Neural cell (in vitro differentiated cells): ENCODE measurements at regions not wholly inside any gene's neighbourhood (a gene's known extent, or its start where the extent isn't known, plus 50 kb on each side); places are given as distances from the start of the nearest gene placed in this dataset.

Experiments
- H2AFZ ChIP-seq: fragments of 200-600, 300-800 bp; sonication (generic), shearing (Covaris generic); 2 replicates; pipeline ENCODE4 v1.6.0; 2014; ENCODE audit warnings: low read depth, mild to moderate bottlenecking, antibody characterized with exemption, low read length, moderate library complexity
- H3F3A ChIP-seq: fragments of 200-600 bp; shearing (Covaris generic); 2 replicates; pipeline ENCODE4 v1.6.1; 2016; ENCODE audit warnings: mild to moderate bottlenecking, moderate library complexity, mixed read lengths, antibody characterized with exemption, low read length; ENCODE audit not compliant: insufficient read depth, poor library complexity, severe bottlenecking
- H3K27ac ChIP-seq: fragments of 200-600, 300-800 bp; sonication (generic), shearing (Covaris generic); 2 replicates; pipeline ENCODE4 v1.5.1; 2014; ENCODE audit warnings: mild to moderate bottlenecking, low read length, moderate library complexity
- H3K27me3 ChIP-seq: fragments of 300-800, 200-600 bp; sonication (generic), shearing (Covaris generic); 2 replicates; pipeline ENCODE4 v1.6.0; 2014; ENCODE audit warnings: mild to moderate bottlenecking, low read depth, low read length, moderate library complexity; ENCODE audit not compliant: insufficient read depth
- H3K36me3 ChIP-seq: fragments of 300-800, 200-600 bp; sonication (generic), shearing (Covaris generic); 2 replicates; pipeline ENCODE4 v1.5.1; 2014; ENCODE audit warnings: mild to moderate bottlenecking, antibody characterized with exemption, low read length, moderate library complexity; ENCODE audit not compliant: insufficient read depth
- H3K4me2 ChIP-seq: fragments of 300-800, 200-600 bp; sonication (generic), shearing (Covaris generic); 2 replicates; pipeline ENCODE4 v1.6.0; 2014; ENCODE audit warnings: mild to moderate bottlenecking, low read length
- H3K4me3 ChIP-seq: fragments of 300-800, 200-600 bp; sonication (generic), shearing (Covaris generic); 2 replicates; pipeline ENCODE4 v1.5.1; 2014; ENCODE audit warnings: mild to moderate bottlenecking, low read length, moderate library complexity
- H3K79me2 ChIP-seq: fragments of 200-600 bp; shearing (Covaris generic); replicated peaks from 2 replicates; pipeline ENCODE4 v1.6.0; 2014; ENCODE audit warnings: mild to moderate bottlenecking, low read length, moderate library complexity; ENCODE audit not compliant: insufficient read depth
- H3K9ac ChIP-seq: fragments of 300-800, 200-600 bp; sonication (generic), shearing (Covaris generic); 2 replicates; pipeline ENCODE4 v1.6.1; 2016; ENCODE audit warnings: mild to moderate bottlenecking, low read length, mixed read lengths
- H3K9me2 ChIP-seq: fragments of 200-600 bp; shearing (Covaris generic); 2 replicates; pipeline ENCODE4 v1.6.1; 2016; ENCODE audit warnings: mild to moderate bottlenecking, low read length, mixed read lengths; ENCODE audit not compliant: insufficient read depth
- H3K9me3 ChIP-seq: fragments of 200-600, 300-800 bp; sonication (generic), shearing (Covaris generic); 2 replicates; pipeline ENCODE4 v1.6.1; 2016; ENCODE audit warnings: mild to moderate bottlenecking, mixed run types, low read length, moderate library complexity, mixed read lengths
- H4K20me1 ChIP-seq: fragments of 200-600 bp; shearing (Covaris generic); 2 replicates; pipeline ENCODE4 v1.6.1; 2016; ENCODE audit warnings: mild to moderate bottlenecking, mixed run types; ENCODE audit not compliant: insufficient read depth
- EP300 ChIP-seq: fragments of 450-650 bp; conservative IDR thresholded peaks from 2 replicates; pipeline ENCODE4 v1.6.1; 2014; ENCODE audit warnings: antibody characterized with exemption, mild to moderate bottlenecking, moderate library complexity; ENCODE audit not compliant: poor library complexity, severe bottlenecking
- EZH2 ChIP-seq: fragments of 200-600, 300-800 bp; shearing (Covaris generic), sonication (generic); IDR thresholded peaks from 2 replicates; pipeline ENCODE4 v1.6.1; 2014; ENCODE audit warnings: antibody characterized with exemption, low read length, borderline replicate concordance, mild to moderate bottlenecking; ENCODE audit not compliant: insufficient read depth, poor library complexity, severe bottlenecking
- MXI1 ChIP-seq: fragments of 450-650 bp; conservative IDR thresholded peaks from 2 replicates; pipeline ENCODE4 v1.6.1; 2014; ENCODE audit warnings: antibody characterized with exemption, mild to moderate bottlenecking; ENCODE audit not compliant: poor library complexity, severe bottlenecking
- POLR2AphosphoS5 ChIP-seq: IDR thresholded peaks from 2 replicates; pipeline ENCODE4 v1.6.1; 2012
- RAD21 ChIP-seq: fragments of 450-650 bp; conservative IDR thresholded peaks from 2 replicates; pipeline ENCODE4 v1.6.1; 2014; ENCODE audit warnings: antibody characterized with exemption, mild to moderate bottlenecking, moderate library complexity
- SMC3 ChIP-seq: fragments of 450-650 bp; conservative IDR thresholded peaks from 2 replicates; pipeline ENCODE4 v1.6.1; 2014; ENCODE audit warnings: antibody characterized with exemption, mild to moderate bottlenecking, moderate library complexity; ENCODE audit not compliant: poor library complexity
- TAF1 ChIP-seq: IDR thresholded peaks from 2 replicates; pipeline ENCODE4 v1.6.1; 2012; ENCODE audit warnings: low read depth
- TF ChIP-seq, protein P1 (sequence below): IDR thresholded peaks from 2 replicates; pipeline ENCODE4 v1.6.1; 2012; ENCODE audit warnings: borderline replicate concordance
- TF ChIP-seq, protein P2 (sequence below): fragments of 450-650 bp; IDR thresholded peaks from 2 replicates; pipeline ENCODE4 v1.5.1; 2014; ENCODE audit warnings: antibody characterized with exemption, mild to moderate bottlenecking, moderate library complexity; ENCODE audit not compliant: poor library complexity, severe bottlenecking

DNA sequence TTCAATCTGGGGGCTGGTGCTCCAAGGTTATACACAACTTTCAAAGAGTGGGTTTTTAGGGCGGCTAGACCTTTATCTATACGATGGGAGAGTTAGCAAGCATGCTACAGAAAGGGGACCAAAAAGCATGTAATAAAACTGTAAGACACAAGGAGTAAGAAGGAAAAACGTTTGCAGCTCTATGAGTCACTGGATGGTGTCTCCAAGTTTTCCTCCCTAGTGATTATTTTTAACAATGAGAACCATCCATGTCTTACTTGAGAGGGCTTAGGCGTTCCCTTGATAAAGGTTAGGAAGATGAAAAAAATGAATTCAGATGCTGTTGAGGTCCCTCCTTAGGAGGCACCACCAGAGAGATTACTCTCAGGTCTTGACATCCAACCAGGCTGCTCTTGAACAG lies 75.9 kb downstream of the HRH4 start:
- Histone ChIP-seq H3K79me2 (no peaks in the 10 kb centered on the region), H3K27ac (no peak overlapping the region), H3K4me2 (no peak overlapping the region), H3K9me2 (no peaks in the 10 kb centered on the region), H4K20me1 (no peaks in the 10 kb centered on the region), H3K9me3 (no peaks in the 10 kb centered on the region), H2AFZ (no peak overlapping the region), H3K36me3 (no peaks in the 10 kb centered on the region), H3K27me3 (no peaks in the 10 kb centered on the region), H3K4me3 (no peak overlapping the region), H3K9ac (no peak overlapping the region), H3F3A (no peaks in the 10 kb centered on the region)
- no peak for TF ChIP-seq EP300
- TF ChIP-seq TAF1, result no peak
- no peak for TF ChIP-seq SMC3
- no peak for TF ChIP-seq MXI1
- no peak for TF ChIP-seq EZH2
- TF ChIP-seq POLR2AphosphoS5, result no peak
- TF ChIP-seq, protein P1, sequence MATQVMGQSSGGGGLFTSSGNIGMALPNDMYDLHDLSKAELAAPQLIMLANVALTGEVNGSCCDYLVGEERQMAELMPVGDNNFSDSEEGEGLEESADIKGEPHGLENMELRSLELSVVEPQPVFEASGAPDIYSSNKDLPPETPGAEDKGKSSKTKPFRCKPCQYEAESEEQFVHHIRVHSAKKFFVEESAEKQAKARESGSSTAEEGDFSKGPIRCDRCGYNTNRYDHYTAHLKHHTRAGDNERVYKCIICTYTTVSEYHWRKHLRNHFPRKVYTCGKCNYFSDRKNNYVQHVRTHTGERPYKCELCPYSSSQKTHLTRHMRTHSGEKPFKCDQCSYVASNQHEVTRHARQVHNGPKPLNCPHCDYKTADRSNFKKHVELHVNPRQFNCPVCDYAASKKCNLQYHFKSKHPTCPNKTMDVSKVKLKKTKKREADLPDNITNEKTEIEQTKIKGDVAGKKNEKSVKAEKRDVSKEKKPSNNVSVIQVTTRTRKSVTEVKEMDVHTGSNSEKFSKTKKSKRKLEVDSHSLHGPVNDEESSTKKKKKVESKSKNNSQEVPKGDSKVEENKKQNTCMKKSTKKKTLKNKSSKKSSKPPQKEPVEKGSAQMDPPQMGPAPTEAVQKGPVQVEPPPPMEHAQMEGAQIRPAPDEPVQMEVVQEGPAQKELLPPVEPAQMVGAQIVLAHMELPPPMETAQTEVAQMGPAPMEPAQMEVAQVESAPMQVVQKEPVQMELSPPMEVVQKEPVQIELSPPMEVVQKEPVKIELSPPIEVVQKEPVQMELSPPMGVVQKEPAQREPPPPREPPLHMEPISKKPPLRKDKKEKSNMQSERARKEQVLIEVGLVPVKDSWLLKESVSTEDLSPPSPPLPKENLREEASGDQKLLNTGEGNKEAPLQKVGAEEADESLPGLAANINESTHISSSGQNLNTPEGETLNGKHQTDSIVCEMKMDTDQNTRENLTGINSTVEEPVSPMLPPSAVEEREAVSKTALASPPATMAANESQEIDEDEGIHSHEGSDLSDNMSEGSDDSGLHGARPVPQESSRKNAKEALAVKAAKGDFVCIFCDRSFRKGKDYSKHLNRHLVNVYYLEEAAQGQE, result no peak
- TF ChIP-seq, protein P2, sequence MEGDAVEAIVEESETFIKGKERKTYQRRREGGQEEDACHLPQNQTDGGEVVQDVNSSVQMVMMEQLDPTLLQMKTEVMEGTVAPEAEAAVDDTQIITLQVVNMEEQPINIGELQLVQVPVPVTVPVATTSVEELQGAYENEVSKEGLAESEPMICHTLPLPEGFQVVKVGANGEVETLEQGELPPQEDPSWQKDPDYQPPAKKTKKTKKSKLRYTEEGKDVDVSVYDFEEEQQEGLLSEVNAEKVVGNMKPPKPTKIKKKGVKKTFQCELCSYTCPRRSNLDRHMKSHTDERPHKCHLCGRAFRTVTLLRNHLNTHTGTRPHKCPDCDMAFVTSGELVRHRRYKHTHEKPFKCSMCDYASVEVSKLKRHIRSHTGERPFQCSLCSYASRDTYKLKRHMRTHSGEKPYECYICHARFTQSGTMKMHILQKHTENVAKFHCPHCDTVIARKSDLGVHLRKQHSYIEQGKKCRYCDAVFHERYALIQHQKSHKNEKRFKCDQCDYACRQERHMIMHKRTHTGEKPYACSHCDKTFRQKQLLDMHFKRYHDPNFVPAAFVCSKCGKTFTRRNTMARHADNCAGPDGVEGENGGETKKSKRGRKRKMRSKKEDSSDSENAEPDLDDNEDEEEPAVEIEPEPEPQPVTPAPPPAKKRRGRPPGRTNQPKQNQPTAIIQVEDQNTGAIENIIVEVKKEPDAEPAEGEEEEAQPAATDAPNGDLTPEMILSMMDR, result no peak
- no peak for TF ChIP-seq RAD21

DNA sequence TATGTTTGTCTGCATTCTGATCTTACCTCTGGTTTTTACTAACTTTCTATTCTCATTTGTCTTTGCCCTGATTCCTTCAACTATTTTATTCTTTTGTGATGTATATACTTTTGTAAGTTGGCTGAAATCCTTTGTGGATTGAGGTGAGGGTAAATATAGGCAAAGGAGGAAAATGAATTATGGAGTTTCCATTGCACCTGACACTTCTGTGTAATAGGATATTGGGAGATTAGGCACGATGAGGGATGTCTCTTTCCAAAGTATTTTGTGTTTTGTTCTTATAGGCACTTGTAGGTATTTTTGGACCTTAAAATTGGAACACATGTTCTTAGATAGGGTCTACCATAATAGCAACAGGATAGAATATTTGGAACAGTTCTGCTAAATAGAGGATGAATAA lies 76.4 kb downstream of the HRH4 start:
- TF ChIP-seq, protein P2, result no peak
- TF ChIP-seq POLR2AphosphoS5 (no peak), MXI1 (no peak), EZH2 (no peak), EP300 (no peak), RAD21 (no peak), TAF1 (no peak), SMC3 (no peak)
- TF ChIP-seq, protein P1, result no peak
- Histone ChIP-seq H3K4me2 (no peak overlapping the region), H3K79me2 (no peaks in the 10 kb centered on the region), H3K4me3 (no peak overlapping the region), H2AFZ (no peak overlapping the region), H3K9me3 (no peaks in the 10 kb centered on the region), H3F3A (no peaks in the 10 kb centered on the region), H3K9me2 (no peaks in the 10 kb centered on the region), H3K27ac (no peak overlapping the region), H3K9ac (no peak overlapping the region), H3K36me3 (no peaks in the 10 kb centered on the region), H3K27me3 (no peaks in the 10 kb centered on the region), H4K20me1 (no peaks in the 10 kb centered on the region)
